ENCODE measurements at regions not wholly inside any gene's neighbourhood (a gene's known extent, or its start where the extent isn't known, plus 50 kb on each side); places are given as distances from the start of the nearest gene placed in this dataset.

DNA sequence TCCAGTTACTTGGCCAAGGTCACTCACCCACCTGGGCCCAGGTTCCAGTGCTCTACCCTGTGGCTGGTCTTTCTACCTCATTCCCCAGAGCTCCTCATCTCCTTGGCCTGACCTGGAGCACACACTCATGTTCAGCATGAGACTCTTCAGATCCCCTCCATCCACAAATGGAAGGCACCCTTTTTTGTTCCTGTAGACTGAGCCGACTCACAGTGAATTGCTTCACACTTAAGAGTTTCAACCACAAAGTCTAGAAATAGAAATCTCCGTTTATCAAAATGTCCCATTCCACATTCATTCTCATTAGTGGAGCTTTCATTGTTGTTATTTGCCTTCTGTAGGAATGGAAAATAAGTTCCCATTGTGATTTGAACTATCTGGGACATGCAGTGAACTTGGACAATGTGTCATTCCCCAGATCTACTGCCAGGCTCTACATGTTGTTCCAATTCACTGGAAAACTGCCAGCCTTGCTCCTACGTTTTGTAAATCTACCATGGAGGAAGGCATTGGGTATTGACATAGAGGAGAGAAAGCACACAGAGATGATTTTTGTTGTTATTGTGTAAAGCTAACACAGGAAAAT is 125.3 kb upstream of the CELF2 start:
- Histone ChIP-seq H3K27me3 (ENCODE audit: insufficient read depth, low read length) (no peaks in the 10 kb centered on the region), H3K27ac (ENCODE audit: low read depth, low read length) (no peak overlapping the region), H3K4me2 (ENCODE audit: low read length) (no peak overlapping the region), H3K9me2 (ENCODE audit: insufficient read depth) (no peaks in the 10 kb centered on the region), H3K4me1 (ENCODE audit: control insufficient read depth in 1 of 2, insufficient read depth in 2 of 2, low read length in 2 of 2) (no peaks in the 10 kb centered on the region), H3K79me2 (ENCODE audit: insufficient read depth, low read length) (no peaks in the 10 kb centered on the region), H3K4me3 (replicated peaks in 1 of 2; ENCODE audit: low read depth in 1 of 2, low read length in 2 of 2) (no peak overlapping the region), H3K9me3 (ENCODE audit: control insufficient read depth in 1 of 2, insufficient read depth in 1 of 2, low read depth in 1 of 2, low read length in 2 of 2) (peaks cover 5 to 26% of the 10 kb centered on the region in 2 experiments; a peak in 2 of 4 replicates), H3K9ac (ENCODE audit: low read length) (no peak overlapping the region), H4K20me1 (ENCODE audit: insufficient read depth) (no peaks in the 10 kb centered on the region), H2AFZ (ENCODE audit: low read depth, low read length, poor library complexity, severe bottlenecking) (no peak overlapping the region), H3K36me3 (ENCODE audit: control insufficient read depth in 1 of 2, insufficient read depth in 2 of 2, low read length in 2 of 2) (no peaks in the 10 kb centered on the region; a peak in 1 of 4 replicates)
- ChIA-PET RAD21 (ENCODE audit: low non-redundant PET in 1 of 2, low total read pairs in 2 of 2, uncharacterized antibody in 2 of 2, unreplicated experiment in 2 of 2) (no interaction called here), CTCF (no interaction called here), POLR2A (no interaction called here)
- intact Hi-C loops (cut with micrococcal nuclease): no loop called here
- BruUV-seq (replicated peaks): no TSS peak
- ATAC-seq (no peak), DNase-seq (ENCODE audit: low read depth, low spot score) (no peak)
- no peak for TF ChIP-seq EGR1 (IDR thresholded peaks at IDR 0.05; ENCODE audit: low read depth)
- no peak for TF ChIP-seq ZNF274 (IDR thresholded peaks at IDR 0.05; ENCODE audit: low read depth, low read length)
- no peak for TF ChIP-seq POLR2AphosphoS5 (IDR thresholded peaks at IDR 0.05; ENCODE audit: low read depth, low read length)
- TF ChIP-seq CEBPB (IDR thresholded peaks at IDR 0.05; ENCODE audit: low read depth): no peak
- TF ChIP-seq YY1 (IDR thresholded peaks at IDR 0.05; ENCODE audit: extremely low read depth, insufficient replicate concordance, low read depth, low read length): no peak
- TF ChIP-seq EZH2phosphoT487 (IDR thresholded peaks at IDR 0.05; ENCODE audit: borderline replicate concordance): no peak
- TF ChIP-seq TCF7L2 (IDR thresholded peaks at IDR 0.05; ENCODE audit: borderline replicate concordance, extremely low read depth, insufficient read depth, insufficient read length): no peak
- TF ChIP-seq, protein P1, sequence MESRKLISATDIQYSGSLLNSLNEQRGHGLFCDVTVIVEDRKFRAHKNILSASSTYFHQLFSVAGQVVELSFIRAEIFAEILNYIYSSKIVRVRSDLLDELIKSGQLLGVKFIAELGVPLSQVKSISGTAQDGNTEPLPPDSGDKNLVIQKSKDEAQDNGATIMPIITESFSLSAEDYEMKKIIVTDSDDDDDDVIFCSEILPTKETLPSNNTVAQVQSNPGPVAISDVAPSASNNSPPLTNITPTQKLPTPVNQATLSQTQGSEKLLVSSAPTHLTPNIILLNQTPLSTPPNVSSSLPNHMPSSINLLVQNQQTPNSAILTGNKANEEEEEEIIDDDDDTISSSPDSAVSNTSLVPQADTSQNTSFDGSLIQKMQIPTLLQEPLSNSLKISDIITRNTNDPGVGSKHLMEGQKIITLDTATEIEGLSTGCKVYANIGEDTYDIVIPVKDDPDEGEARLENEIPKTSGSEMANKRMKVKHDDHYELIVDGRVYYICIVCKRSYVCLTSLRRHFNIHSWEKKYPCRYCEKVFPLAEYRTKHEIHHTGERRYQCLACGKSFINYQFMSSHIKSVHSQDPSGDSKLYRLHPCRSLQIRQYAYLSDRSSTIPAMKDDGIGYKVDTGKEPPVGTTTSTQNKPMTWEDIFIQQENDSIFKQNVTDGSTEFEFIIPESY (IDR thresholded peaks at IDR 0.05; ENCODE audit: extremely low read depth, insufficient replicate concordance, low read length): no peak
- TF ChIP-seq MAX (IDR thresholded peaks at IDR 0.05): no peak
- TF ChIP-seq ELF1 (IDR thresholded peaks at IDR 0.05; ENCODE audit: borderline replicate concordance, low read depth): no peak
- TF ChIP-seq ZFX (IDR thresholded peaks at IDR 0.05): no peak
- no peak for TF ChIP-seq RAD21 (IDR thresholded peaks at IDR 0.05; ENCODE audit: low read depth)

All from HCT116 (cell line).